ENCODE measurements at regions not wholly inside any gene's neighbourhood (a gene's known extent, or its start where the extent isn't known, plus 50 kb on each side); places are given as distances from the start of the nearest gene placed in this dataset.

DNA sequence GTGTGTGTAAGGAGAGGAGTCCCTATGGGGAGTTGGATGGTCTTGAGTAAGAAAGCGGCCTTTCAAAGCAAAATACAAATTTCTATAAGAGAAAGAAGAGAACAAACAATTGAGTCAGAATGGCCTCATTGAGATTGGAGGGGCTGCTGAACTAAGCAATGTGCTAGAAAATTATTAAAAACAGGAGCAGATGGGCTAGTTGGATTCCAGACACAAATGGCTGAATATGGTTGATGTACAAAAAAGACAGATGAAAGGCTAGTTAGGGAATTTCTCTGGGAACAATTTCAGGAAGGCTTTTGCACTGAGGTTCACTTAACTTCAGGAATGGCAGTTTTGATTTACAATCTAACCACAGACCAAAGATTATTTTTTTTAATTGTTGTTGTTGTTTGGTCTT is 1806.8 kb upstream of the TENM3 start:
- Histone ChIP-seq H3K36me3 (ENCODE audit: insufficient read depth) (no peaks in the 10 kb centered on the region), H3K27me3 (ENCODE audit: insufficient read depth, low read depth) (no peaks in the 10 kb centered on the region), H3K9ac (no peak overlapping the region), H2AFZ (ENCODE audit: low read depth) (no peak overlapping the region), H3K4me1 (ENCODE audit: low read depth, poor library complexity, severe bottlenecking) (no peaks in the 10 kb centered on the region), H3K27ac (no peak overlapping the region), H3K79me2 (ENCODE audit: insufficient read depth, low read depth) (no peaks in the 10 kb centered on the region), H3K4me3 (IDR thresholded peaks at IDR 0.05; ENCODE audit: insufficient read depth, low read depth, low read length) (no peak overlapping the region), H4K20me1 (ENCODE audit: insufficient read depth) (no peaks in the 10 kb centered on the region), H3K4me2 (no peak overlapping the region)
- TF ChIP-seq, protein P1, sequence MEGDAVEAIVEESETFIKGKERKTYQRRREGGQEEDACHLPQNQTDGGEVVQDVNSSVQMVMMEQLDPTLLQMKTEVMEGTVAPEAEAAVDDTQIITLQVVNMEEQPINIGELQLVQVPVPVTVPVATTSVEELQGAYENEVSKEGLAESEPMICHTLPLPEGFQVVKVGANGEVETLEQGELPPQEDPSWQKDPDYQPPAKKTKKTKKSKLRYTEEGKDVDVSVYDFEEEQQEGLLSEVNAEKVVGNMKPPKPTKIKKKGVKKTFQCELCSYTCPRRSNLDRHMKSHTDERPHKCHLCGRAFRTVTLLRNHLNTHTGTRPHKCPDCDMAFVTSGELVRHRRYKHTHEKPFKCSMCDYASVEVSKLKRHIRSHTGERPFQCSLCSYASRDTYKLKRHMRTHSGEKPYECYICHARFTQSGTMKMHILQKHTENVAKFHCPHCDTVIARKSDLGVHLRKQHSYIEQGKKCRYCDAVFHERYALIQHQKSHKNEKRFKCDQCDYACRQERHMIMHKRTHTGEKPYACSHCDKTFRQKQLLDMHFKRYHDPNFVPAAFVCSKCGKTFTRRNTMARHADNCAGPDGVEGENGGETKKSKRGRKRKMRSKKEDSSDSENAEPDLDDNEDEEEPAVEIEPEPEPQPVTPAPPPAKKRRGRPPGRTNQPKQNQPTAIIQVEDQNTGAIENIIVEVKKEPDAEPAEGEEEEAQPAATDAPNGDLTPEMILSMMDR (conservative IDR thresholded peaks at IDR 0.05; ENCODE audit: low read depth, low read length): no peak

DNA sequence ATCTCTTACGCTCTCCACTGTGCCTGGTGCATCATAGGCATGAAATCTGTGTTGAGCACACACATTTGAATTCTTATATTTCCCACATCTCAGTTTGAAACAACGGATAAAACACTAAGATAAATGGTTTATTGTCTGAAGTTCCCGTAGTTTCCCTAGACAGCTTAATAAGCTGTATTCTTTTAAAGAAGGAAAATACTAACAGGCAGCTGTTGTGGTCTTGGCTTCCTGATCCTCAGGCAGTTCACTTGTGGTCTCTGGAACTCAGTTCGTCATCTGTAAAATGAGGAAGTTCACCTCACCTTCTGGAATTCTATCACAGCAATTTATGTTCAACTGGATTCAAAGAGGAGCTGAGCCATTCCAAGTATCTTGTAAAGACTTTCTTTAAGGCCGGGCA is 1805.6 kb upstream of the TENM3 start:
- Histone ChIP-seq H3K27ac (no peak overlapping the region), H3K27me3 (ENCODE audit: insufficient read depth, low read depth) (no peaks in the 10 kb centered on the region), H3K4me3 (IDR thresholded peaks at IDR 0.05; ENCODE audit: insufficient read depth, low read depth, low read length) (no peak overlapping the region), H3K79me2 (ENCODE audit: insufficient read depth, low read depth) (no peaks in the 10 kb centered on the region), H3K9ac (no peak overlapping the region), H3K36me3 (ENCODE audit: insufficient read depth) (no peaks in the 10 kb centered on the region), H3K4me1 (ENCODE audit: low read depth, poor library complexity, severe bottlenecking) (no peaks in the 10 kb centered on the region), H2AFZ (ENCODE audit: low read depth) (no peak overlapping the region), H3K4me2 (no peak overlapping the region), H4K20me1 (ENCODE audit: insufficient read depth) (no peaks in the 10 kb centered on the region)
- TF ChIP-seq, protein P1 (conservative IDR thresholded peaks at IDR 0.05; ENCODE audit: low read depth, low read length): no peak

DNA sequence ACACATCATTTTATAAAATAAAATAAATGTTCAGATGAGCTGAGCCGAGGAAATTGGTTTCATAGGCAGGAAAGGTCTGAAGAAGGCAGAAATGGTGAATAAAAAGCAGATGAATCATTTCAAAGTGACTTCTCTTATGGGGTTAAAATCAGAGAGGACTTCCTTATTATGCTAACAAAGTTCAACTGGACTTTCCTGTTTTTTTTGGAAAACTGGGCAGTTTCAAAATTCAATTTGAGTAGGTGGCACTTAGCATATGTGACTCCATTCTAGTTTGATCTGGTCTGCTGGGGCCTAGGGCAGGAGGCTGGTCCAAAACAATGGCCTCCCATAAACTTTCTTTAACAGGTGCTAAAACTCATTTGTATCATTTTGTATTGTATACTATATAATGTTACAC is 1794.9 kb upstream of the TENM3 start:
- no peaks in the 10 kb centered on the region for H3K36me3 ChIP-seq (ENCODE audit: insufficient read depth)

DNA sequence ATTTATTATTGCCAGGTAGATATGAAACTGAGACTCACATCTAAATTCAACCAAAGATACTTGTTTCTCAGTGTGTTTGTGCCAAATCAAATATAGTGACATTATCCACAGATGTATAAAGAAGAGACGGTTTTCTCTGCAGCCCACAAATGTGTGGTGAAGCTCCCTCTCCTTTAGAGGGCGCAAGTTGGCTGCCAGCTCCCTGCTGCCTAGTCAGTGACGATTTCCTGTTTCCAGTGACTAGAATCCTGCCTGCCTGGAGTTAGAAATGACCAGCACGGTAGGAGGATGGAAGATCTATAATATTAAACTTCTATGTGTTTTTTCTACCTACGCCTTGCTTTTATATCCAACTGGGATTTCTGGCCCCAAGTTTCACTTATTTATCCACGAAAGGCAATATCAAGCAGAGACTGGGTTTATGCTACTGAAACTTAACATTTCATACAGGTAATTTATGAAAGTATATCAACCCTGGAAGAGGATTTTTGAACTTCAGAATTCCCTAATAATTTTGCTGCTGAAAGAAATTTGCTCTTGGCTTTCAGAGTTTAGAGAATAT is 1793.7 kb upstream of the TENM3 start:
- Histone ChIP-seq H3K79me2 (ENCODE audit: insufficient read depth, low read depth) (no peaks in the 10 kb centered on the region), H2AFZ (ENCODE audit: low read depth) (peak overlapping the region; percentile 32; the same call in 1 of the 2 replicates), H3K4me3 (IDR thresholded peaks at IDR 0.05; ENCODE audit: insufficient read depth, low read depth, low read length) (no peak overlapping the region), H3K27me3 (ENCODE audit: insufficient read depth, low read depth) (no peaks in the 10 kb centered on the region), H4K20me1 (ENCODE audit: insufficient read depth) (no peaks in the 10 kb centered on the region), H3K27ac (no peak overlapping the region), H3K4me2 (no peak overlapping the region), H3K9ac (no peak overlapping the region), H3K4me1 (ENCODE audit: low read depth, poor library complexity, severe bottlenecking) (no peaks in the 10 kb centered on the region), H3K36me3 (ENCODE audit: insufficient read depth) (no peaks in the 10 kb centered on the region)
- TF ChIP-seq, protein P1 (conservative IDR thresholded peaks at IDR 0.05; ENCODE audit: low read depth, low read length): peak; percentile 69

More for the DNA sequence above, 1794.9 kb upstream of the TENM3 start:
- Histone ChIP-seq H3K4me2 (no peak overlapping the region), H3K4me1 (ENCODE audit: low read depth, poor library complexity, severe bottlenecking) (no peaks in the 10 kb centered on the region), H3K9ac (no peak overlapping the region), H2AFZ (ENCODE audit: low read depth) (no peak overlapping the region), H3K27ac (no peak overlapping the region), H3K4me3 (IDR thresholded peaks at IDR 0.05; ENCODE audit: insufficient read depth, low read depth, low read length) (no peak overlapping the region), H4K20me1 (ENCODE audit: insufficient read depth) (no peaks in the 10 kb centered on the region), H3K79me2 (ENCODE audit: insufficient read depth, low read depth) (no peaks in the 10 kb centered on the region), H3K27me3 (ENCODE audit: insufficient read depth, low read depth) (no peaks in the 10 kb centered on the region)
- TF ChIP-seq, protein P1 (conservative IDR thresholded peaks at IDR 0.05; ENCODE audit: low read depth, low read length): no peak

Measured in KMS-11 (cell line).